GM12878 (cell line): ENCODE measurements at regions not wholly inside any gene's neighbourhood (a gene's known extent, or its start where the extent isn't known, plus 50 kb on each side); places are given as distances from the start of the nearest gene placed in this dataset.

Experiments used
- ATAC-seq: fragments of 200-7000 bp; cut with Tn5 transposase; 3 replicates; pipeline ENCODE4 v1.9.1; 2020; ENCODE audit warnings: mild to moderate bottlenecking, moderate library complexity
- BruUV-seq: library from RNA; stranded (reverse); fragments of 400-500 nt; replicated peaks from 2 replicates; lab custom pipeline; 2021; lab: Mats Ljungman, UMichigan
- CTCF ChIA-PET: fragments of 300-600 bp; sonication (Branson Sonifier 250); formaldehyde crosslinking; extraction: SDS; loops from one replicate; lab custom pipeline; 2021; ENCODE audit warnings: inconsistent platforms; lab: Yijun Ruan, JAX
- POLR2A ChIA-PET: fragments of 350-600 bp; formaldehyde crosslinking; extraction: SDS; loops from one replicate; lab custom pipeline; 2021; ENCODE audit warnings: inconsistent platforms; lab: Charles Lee
- RAD21 ChIA-PET: fragments of 300-600 bp; sonication (Branson Sonifier 250); formaldehyde crosslinking; loops from one replicate; lab custom pipeline; 2023; ENCODE audit warnings: antibody characterized with exemption; ENCODE audit not compliant: unreplicated experiment; lab: Charles Lee
- SMC1A ChIA-PET: fragments of 300-600 bp; sonication (Branson Sonifier 250); formaldehyde crosslinking; loops from one replicate; lab custom pipeline; 2023; ENCODE audit not compliant: unreplicated experiment, uncharacterized antibody; lab: Charles Lee
- DNase-seq: peaks from one replicate; pipeline ENCODE4 v3.0.0-alpha.2; 2011; ENCODE audit warnings: low read depth, low spot score
- FAIRE-seq: peaks from 3 replicates; lab custom pipeline; 2011; peaks lifted over from hg19 to GRCh38; lab: Jason Lieb, UNC
- H2AFZ ChIP-seq: 2 replicates; pipeline ENCODE4 v1.6.0; 2011; ENCODE audit warnings: low read depth, low read length, control low read depth; ENCODE audit not compliant: control insufficient read depth
- H3K27ac ChIP-seq: 2 replicates; pipeline ENCODE4 v1.5.1; 2011; ENCODE audit warnings: control low read depth; ENCODE audit not compliant: control insufficient read depth, insufficient read depth
- H3K27me3 ChIP-seq, 2 experiments: replicated peaks in 1 of 2; 2 replicates each; pipeline versions ENCODE4 v1.6.0 to v1.6.1; 2011; ENCODE audit warnings: low read length in 1 of 2; ENCODE audit not compliant: control insufficient read depth in 2 of 2, insufficient read depth in 2 of 2
- H3K36me3 ChIP-seq, 2 experiments: 2 replicates each; pipeline ENCODE4 v1.5.1; 2011; ENCODE audit warnings: low read length in 1 of 2; ENCODE audit not compliant: control insufficient read depth in 2 of 2, insufficient read depth in 2 of 2
- H3K4me1 ChIP-seq: 2 replicates; pipeline ENCODE4 v1.6.1; 2011; ENCODE audit warnings: mild to moderate bottlenecking, low read length, moderate library complexity, mixed read lengths; ENCODE audit not compliant: control insufficient read depth, insufficient read depth
- H3K4me2 ChIP-seq: 2 replicates; pipeline ENCODE4 v1.6.0; 2011; ENCODE audit warnings: control low read depth; ENCODE audit not compliant: control insufficient read depth, insufficient read depth
- H3K4me3 ChIP-seq: fragments of 200-600 bp; sonication (generic); 2 replicates; pipeline ENCODE4 v1.5.1; 2016
- H3K79me2 ChIP-seq: 2 replicates; pipeline ENCODE4 v1.6.0; 2011; ENCODE audit warnings: low read length; ENCODE audit not compliant: control insufficient read depth, insufficient read depth
- H3K9ac ChIP-seq: 2 replicates; pipeline ENCODE4 v1.8.0; 2011; ENCODE audit warnings: low read length, control low read depth, mixed read lengths; ENCODE audit not compliant: control insufficient read depth, insufficient read depth
- H3K9me3 ChIP-seq: replicated peaks from 3 replicates; pipeline ENCODE4 v1.5.1; 2011; ENCODE audit warnings: mild to moderate bottlenecking, low read length; ENCODE audit not compliant: control insufficient read depth, insufficient read depth
- H4K20me1 ChIP-seq: 2 replicates; pipeline ENCODE4 v1.6.0; 2011; ENCODE audit not compliant: control insufficient read depth, insufficient read depth
- CBX3 ChIP-seq: fragments of 200-600 bp; sonication (generic); IDR thresholded peaks from 2 replicates; pipeline ENCODE4 v1.6.1; 2016; ENCODE audit warnings: low read depth, borderline replicate concordance
- CEBPB ChIP-seq, 2 experiments: fragments of 150-350 bp in 1 of 2; IDR thresholded peaks; 2 replicates each; pipeline ENCODE4 v1.6.1; 2012 to 2014; ENCODE audit warnings: low read depth in 2 of 2, low read length in 2 of 2, borderline replicate concordance in 1 of 2, inconsistent platforms in 1 of 2
- CHD4 ChIP-seq: fragments of 200-600 bp; sonication (generic); IDR thresholded peaks from 2 replicates; pipeline ENCODE4 v1.6.1; 2016; ENCODE audit warnings: mild to moderate bottlenecking
- CREM ChIP-seq: IDR thresholded peaks from 2 replicates; pipeline ENCODE4 v1.6.1; 2014; ENCODE audit warnings: antibody characterized with exemption, low read depth
- GABPA ChIP-seq: IDR thresholded peaks from 2 replicates; pipeline ENCODE4 v1.6.1; 2014; ENCODE audit warnings: antibody characterized with exemption, low read depth, mild to moderate bottlenecking, inconsistent platforms
- JUND ChIP-seq: IDR thresholded peaks from 2 replicates; pipeline ENCODE4 v1.6.1; 2012; ENCODE audit warnings: low read depth, mild to moderate bottlenecking, low read length, improper control_type of control experiment, moderate library complexity
- RUNX3 ChIP-seq: IDR thresholded peaks from 2 replicates; pipeline ENCODE4 v1.6.1; 2012; ENCODE audit warnings: low read length, inconsistent platforms
- SMAD1 ChIP-seq: fragments of 450-650 bp; IDR thresholded peaks from 2 replicates; pipeline ENCODE4 v1.6.1; 2018; ENCODE audit warnings: mild to moderate bottlenecking, low read depth; ENCODE audit not compliant: partially characterized antibody
- STAT3 ChIP-seq: IDR thresholded peaks from 2 replicates; pipeline ENCODE4 v1.6.1; 2011; ENCODE audit warnings: low read depth, low read length, improper control_type of control experiment
- ZNF24 ChIP-seq: fragments of 450-650 bp; IDR thresholded peaks from 2 replicates; pipeline ENCODE4 v1.6.1; 2017; ENCODE audit warnings: antibody characterized with exemption, mild to moderate bottlenecking
- WGBS: methylation state at CpG from one replicate; pipeline ENCODE4 v1.1.6; 2016; ENCODE audit warnings: low lambda C conversion rate; ENCODE audit not compliant: insufficient replicate concordance, insufficient coverage; ENCODE audit errors: missing lambda C conversion rate; 5-methylcytosine and 5-hydroxymethylcytosine counted together
- in situ Hi-C: fragments of 300-500 bp; cut with MboI; formaldehyde crosslinking; loops from 9 replicates; pipeline ENCODE4 v1.14.3; 2018; ENCODE audit warnings: mixed read lengths
- intact Hi-C: fragments of 100-400 bp; cut with micrococcal nuclease; formaldehyde crosslinking; loops from one replicate; pipeline ENCODE4 v1.14.2; 2022; ENCODE audit not compliant: unreplicated experiment
- TF ChIP-seq, protein P1 (sequence below): fragments of 450-650 bp; IDR thresholded peaks from 2 replicates; pipeline ENCODE4 v1.6.1; 2017; ENCODE audit warnings: low read depth, mild to moderate bottlenecking, moderate library complexity
- TF ChIP-seq, protein P2 (sequence below): fragments of 150-350 bp; IDR thresholded peaks from 2 replicates; pipeline ENCODE4 v1.6.1; 2014; ENCODE audit warnings: mild to moderate bottlenecking, low read depth, low read length
- TF ChIP-seq, protein P3 (sequence below): IDR thresholded peaks from 2 replicates; pipeline ENCODE4 v1.6.1; 2012; ENCODE audit warnings: mild to moderate bottlenecking, low read depth, low read length

DNA sequence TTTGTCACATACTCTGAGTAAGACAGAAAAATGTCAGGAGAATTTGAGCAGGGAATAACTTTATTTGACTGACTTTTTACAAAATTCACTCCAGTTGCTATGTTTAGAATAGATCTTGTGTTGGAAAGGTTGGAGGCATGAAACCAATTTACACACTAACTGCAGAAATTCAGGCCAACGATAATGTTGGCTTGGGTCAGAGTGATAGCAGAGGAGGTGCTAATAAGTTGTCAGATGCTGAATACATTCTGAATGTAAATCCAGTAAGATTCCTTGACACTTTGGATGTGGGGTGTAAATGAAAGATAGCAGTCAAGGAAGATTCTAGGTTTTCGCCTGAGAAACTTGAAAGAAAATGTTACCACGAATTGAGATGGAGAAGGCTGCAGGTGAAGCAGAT lies 502.5 kb upstream of the GHITM start:
- no peaks in the 10 kb centered on the region for H3K4me1 ChIP-seq
- intact Hi-C loops, result no loop called here
- no peaks in the 10 kb centered on the region for H4K20me1 ChIP-seq
- POLR2A ChIA-PET, result no interaction called here
- H3K79me2 ChIP-seq, result no peaks in the 10 kb centered on the region
- H3K9me3 ChIP-seq, result no peaks in the 10 kb centered on the region
- TF ChIP-seq JUND (no peak), CEBPB (IDR thresholded peaks at IDR 0.05; ENCODE audit: borderline replicate concordance in 1 of 2, low read depth in 2 of 2, low read length in 2 of 2) (no peak), SMAD1 (no peak), CBX3 (no peak)
- TF ChIP-seq, all 136 proteins: peak for 0
- DNase-seq, result no peak
- FAIRE-seq, result no peak
- Histone ChIP-seq H3K9ac (no peak overlapping the region), H3K4me2 (no peak overlapping the region), H3K27me3 (no peaks in the 10 kb centered on the region), H2AFZ (no peak overlapping the region), H3K4me3 (no peak overlapping the region), H3K27ac (no peak overlapping the region), H3K36me3 (no peaks in the 10 kb centered on the region)
- 37% methylated on average over 3 of the region's 3 CpGs for WGBS
- in situ Hi-C loops, result no loop called here
- ChIA-PET CTCF (no interaction called here), RAD21 (no interaction called here), SMC1A (no interaction called here)
- no TSS peak for BruUV-seq
- no peak for ATAC-seq

DNA sequence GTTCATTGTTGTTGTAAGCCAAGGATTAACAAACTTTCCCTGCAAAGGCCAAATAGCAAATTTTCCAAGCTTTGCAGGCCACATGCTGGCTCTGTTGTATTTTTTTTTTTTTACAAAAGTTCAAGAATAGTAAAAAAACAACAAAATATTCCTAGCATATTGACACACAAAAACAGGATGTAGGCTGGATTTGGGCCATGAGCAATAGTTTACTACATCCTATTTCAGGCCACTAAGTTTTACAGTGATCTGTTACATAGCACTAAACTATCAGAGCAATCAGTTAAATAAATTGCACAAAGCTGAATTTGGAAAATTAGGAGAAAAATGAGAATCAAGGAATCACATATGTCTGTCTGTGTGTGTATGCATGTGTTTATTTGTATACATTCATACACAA lies 491.8 kb upstream of the GHITM start:
- DNase-seq, result no peak
- Histone ChIP-seq H3K9me3 (no peaks in the 10 kb centered on the region), H3K27me3 (no peaks in the 10 kb centered on the region), H3K9ac (no peak overlapping the region), H3K4me1 (no peaks in the 10 kb centered on the region), H3K27ac (no peak overlapping the region), H3K36me3 (no peaks in the 10 kb centered on the region), H3K4me3 (no peak overlapping the region), H3K4me2 (no peak overlapping the region), H3K79me2 (no peaks in the 10 kb centered on the region), H4K20me1 (no peaks in the 10 kb centered on the region), H2AFZ (no peak overlapping the region)
- no TSS peak for BruUV-seq
- in situ Hi-C loops, result no loop called here
- POLR2A ChIA-PET, result no interaction called here
- FAIRE-seq, result no peak
- SMC1A ChIA-PET, result interaction anchor here (0.9 kb wide), 1 partner anchor 30 kb away, joined by 3 read pairs; no protein-coding TSS in a partner anchor
- ATAC-seq, result no peak
- intact Hi-C loops, result no loop called here
- CTCF ChIA-PET, result interaction anchor here (1.0 to 1.4 kb wide), 2 partner anchors 30 to 128 kb away, joined by 3 read pairs; no protein-coding TSS in a partner anchor
- RAD21 ChIA-PET, result no interaction called here
- TF ChIP-seq CREM (no peak), ZNF24 (no peak), RUNX3 (no peak), GABPA (no peak), CHD4 (no peak), STAT3 (no peak)
- TF ChIP-seq, protein P1, sequence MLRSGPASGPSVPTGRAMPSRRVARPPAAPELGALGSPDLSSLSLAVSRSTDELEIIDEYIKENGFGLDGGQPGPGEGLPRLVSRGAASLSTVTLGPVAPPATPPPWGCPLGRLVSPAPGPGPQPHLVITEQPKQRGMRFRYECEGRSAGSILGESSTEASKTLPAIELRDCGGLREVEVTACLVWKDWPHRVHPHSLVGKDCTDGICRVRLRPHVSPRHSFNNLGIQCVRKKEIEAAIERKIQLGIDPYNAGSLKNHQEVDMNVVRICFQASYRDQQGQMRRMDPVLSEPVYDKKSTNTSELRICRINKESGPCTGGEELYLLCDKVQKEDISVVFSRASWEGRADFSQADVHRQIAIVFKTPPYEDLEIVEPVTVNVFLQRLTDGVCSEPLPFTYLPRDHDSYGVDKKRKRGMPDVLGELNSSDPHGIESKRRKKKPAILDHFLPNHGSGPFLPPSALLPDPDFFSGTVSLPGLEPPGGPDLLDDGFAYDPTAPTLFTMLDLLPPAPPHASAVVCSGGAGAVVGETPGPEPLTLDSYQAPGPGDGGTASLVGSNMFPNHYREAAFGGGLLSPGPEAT, result no peak
- TF ChIP-seq, protein P2, sequence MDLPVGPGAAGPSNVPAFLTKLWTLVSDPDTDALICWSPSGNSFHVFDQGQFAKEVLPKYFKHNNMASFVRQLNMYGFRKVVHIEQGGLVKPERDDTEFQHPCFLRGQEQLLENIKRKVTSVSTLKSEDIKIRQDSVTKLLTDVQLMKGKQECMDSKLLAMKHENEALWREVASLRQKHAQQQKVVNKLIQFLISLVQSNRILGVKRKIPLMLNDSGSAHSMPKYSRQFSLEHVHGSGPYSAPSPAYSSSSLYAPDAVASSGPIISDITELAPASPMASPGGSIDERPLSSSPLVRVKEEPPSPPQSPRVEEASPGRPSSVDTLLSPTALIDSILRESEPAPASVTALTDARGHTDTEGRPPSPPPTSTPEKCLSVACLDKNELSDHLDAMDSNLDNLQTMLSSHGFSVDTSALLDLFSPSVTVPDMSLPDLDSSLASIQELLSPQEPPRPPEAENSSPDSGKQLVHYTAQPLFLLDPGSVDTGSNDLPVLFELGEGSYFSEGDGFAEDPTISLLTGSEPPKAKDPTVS, result no peak
- TF ChIP-seq, protein P3, sequence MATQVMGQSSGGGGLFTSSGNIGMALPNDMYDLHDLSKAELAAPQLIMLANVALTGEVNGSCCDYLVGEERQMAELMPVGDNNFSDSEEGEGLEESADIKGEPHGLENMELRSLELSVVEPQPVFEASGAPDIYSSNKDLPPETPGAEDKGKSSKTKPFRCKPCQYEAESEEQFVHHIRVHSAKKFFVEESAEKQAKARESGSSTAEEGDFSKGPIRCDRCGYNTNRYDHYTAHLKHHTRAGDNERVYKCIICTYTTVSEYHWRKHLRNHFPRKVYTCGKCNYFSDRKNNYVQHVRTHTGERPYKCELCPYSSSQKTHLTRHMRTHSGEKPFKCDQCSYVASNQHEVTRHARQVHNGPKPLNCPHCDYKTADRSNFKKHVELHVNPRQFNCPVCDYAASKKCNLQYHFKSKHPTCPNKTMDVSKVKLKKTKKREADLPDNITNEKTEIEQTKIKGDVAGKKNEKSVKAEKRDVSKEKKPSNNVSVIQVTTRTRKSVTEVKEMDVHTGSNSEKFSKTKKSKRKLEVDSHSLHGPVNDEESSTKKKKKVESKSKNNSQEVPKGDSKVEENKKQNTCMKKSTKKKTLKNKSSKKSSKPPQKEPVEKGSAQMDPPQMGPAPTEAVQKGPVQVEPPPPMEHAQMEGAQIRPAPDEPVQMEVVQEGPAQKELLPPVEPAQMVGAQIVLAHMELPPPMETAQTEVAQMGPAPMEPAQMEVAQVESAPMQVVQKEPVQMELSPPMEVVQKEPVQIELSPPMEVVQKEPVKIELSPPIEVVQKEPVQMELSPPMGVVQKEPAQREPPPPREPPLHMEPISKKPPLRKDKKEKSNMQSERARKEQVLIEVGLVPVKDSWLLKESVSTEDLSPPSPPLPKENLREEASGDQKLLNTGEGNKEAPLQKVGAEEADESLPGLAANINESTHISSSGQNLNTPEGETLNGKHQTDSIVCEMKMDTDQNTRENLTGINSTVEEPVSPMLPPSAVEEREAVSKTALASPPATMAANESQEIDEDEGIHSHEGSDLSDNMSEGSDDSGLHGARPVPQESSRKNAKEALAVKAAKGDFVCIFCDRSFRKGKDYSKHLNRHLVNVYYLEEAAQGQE, result no peak
